ENCODE measurements at regions not wholly inside any gene's neighbourhood (a gene's known extent, or its start where the extent isn't known, plus 50 kb on each side); places are given as distances from the start of the nearest gene placed in this dataset.

- DNase-seq, result peak; percentile 79
Observed at GRCh38 chr1:112040891-112041740, 51.6 kb upstream of the KCND3 start.

DNA sequence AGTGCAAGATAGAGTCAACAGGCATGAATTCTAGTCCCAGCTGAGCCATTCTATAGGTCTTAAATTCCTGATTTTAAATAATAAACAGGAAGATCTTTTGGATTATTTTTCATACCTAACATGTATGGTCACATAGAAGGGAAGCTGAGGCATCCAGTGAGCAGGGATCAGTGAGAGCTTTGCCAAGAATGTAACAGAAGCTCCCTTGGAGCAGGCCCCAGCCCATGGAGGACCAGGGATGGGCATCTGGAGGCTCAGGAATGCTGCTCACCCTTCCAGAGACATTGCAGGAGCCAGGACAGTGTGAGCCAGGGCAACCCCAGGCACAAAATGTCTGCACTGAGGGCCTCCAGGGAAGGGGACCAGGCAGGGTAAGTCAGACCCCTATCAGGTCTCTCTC is 54.4 kb upstream of the KCND3 start:
- no peak for DNase-seq

DNA sequence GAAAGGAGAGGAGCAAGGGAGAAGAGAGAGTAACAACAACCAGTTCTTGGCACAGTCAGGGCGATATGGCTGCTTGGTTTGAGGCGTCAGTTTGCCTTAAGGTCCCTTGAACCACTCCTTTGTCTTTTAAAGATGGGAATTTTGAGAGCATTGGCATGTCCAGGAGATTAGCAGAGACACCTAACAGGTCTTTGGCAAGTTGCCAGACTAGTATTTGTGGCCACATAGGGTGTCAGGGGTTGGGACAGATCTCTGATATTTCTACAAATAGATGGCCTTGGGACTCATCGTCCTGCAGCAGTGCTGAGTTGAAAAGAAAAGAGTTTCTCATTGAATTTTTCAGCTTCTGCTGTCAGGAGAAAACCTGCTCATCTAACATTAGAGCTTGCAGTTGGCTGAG is 55.3 kb upstream of the KCND3 start:
- DNase-seq, result no peak

GRCh38 chr1:112046630-112047029 is 57.2 kb upstream of the KCND3 start:
- DNase-seq, result no peak

- DNase-seq, result no peak
Observed at GRCh38 chr1:112048421-112048820, 59.0 kb upstream of the KCND3 start.

- no peak for DNase-seq
Observed at GRCh38 chr1:112054510-112054909, 65.0 kb upstream of the KCND3 start.

DNA sequence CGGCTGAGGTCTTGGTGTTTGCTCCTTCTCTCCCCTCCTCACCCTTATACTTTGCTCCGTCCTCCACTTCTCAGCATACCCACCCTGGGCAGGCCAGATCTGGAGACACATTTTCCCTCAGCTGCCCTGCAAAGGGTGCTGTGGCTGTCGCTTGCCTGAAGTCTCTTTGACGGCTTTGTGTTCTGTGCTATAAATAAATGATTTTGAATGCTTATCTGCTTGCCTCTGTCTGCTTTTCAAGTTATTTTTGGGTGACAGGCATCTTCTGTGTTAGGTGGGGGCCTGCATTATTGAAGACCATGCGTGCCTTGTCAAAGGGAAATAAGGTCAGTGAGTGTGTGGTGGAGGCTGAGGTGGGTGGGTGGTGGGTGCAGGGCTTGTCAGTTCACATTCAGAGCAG is 66.9 kb upstream of the KCND3 start:
- DNase-seq, result no peak

DNA sequence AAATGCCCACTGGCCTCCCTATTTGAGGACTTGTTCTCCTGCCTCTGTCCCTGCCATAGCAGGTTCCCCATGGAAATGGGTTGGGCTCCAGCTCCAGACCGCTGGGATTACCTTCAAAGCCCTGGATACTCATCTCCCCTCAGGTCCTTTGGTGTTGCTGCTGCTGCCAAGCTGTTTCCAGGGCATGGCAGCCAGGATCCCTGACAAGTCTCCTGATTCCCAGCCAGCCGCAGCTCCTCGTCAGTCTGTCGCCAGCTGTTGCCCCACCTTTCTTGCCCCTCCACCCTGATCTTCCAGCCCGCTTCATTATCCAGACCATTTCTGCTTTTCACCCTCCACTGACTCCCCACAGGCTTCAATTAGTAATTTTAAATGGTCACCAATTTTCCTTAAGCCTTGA is 68.3 kb upstream of the KCND3 start:
- DNase-seq, result no peak

DNA sequence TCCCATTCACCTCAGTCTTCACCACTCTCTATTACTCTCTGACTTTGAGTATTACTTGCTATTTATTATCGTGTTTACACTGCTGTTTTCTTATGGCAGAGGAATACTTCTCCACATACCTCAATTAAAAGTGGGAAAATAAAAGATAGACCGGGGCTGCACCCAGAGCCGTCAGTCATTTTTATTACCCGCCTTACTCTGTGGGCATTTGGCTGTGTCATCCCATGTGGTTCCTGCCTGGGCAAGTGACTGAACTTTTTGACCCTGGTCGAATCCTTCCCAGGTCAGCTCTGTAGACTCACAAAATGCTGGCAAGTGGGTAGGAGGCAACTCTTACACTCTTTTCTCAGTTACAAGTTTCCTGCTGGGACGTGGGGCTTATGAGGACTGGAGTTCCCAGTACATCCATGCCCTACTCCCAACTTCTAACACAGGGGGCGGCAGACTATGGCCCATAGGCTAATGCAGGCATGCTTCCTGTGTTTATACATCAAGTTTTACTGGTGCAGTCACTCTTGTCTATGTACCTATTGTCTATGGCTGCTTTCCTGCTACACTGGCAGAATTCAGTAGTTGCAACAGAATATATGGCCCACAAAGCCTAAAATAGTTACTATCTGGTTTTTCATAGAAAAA is 69.5 kb upstream of the KCND3 start:
- no peak for DNase-seq

DNA sequence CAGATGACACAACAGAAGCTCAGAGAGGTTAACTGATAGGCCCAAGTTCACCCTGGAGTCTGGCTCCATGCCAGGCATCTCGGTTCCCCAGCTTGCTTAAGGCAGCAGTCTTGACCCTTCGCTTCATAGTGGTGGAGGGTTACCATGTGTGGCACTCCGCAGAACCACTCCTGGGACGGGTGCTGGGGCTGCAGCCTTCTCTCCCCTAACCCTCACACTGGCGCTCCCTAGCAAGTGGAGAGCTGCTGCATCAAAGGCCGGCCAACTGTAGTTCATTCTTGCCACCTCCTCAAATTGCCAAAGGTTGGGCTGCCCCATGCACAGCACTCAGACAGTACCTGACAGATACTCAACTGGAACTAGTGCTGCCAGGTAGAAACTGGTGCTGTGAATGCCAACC is 70.2 kb upstream of the KCND3 start:
- no peak for DNase-seq

DNA sequence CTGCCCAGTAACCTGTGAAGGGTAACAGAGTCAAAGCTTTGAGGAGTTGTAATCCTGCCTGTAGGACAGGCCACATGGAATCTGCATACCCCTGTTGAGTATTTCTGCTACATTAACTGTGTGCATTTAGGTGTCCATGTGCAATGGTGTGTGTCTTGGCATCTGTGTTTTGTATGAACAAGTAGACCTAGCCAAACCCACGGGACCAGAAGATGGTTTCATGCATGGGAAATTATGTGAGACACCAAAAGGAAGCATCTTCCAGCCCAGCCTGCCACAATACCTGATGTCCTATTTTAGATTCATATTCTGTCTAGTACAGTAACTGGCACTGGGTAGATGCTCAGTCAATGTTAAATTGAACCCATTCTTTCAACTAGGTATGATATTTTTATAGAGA is 70.8 kb upstream of the KCND3 start:
- no peak for DNase-seq

DNA sequence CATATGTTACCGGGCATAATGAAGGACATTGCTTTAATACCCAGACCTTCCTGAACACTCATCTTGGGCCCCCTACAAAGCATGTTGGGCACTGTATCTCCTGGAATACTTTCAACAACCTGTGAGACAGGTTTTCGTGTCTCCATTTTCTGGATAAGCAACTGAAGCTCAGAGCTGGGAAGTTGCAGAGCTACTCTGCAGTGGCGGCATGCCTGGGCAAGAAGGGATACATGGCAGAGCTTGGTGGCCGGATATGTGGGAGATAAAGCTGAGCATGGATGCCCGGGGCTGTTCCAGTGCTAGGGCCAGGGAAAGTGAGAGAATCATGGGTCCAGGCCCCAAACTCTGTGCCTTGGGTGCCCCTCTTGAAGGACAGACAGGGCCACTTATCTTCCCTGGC is 71.6 kb upstream of the KCND3 start:
- no peak for DNase-seq

GRCh38 chr1:112061901-112062320 is 72.4 kb upstream of the KCND3 start:
- DNase-seq, result no peak

DNA sequence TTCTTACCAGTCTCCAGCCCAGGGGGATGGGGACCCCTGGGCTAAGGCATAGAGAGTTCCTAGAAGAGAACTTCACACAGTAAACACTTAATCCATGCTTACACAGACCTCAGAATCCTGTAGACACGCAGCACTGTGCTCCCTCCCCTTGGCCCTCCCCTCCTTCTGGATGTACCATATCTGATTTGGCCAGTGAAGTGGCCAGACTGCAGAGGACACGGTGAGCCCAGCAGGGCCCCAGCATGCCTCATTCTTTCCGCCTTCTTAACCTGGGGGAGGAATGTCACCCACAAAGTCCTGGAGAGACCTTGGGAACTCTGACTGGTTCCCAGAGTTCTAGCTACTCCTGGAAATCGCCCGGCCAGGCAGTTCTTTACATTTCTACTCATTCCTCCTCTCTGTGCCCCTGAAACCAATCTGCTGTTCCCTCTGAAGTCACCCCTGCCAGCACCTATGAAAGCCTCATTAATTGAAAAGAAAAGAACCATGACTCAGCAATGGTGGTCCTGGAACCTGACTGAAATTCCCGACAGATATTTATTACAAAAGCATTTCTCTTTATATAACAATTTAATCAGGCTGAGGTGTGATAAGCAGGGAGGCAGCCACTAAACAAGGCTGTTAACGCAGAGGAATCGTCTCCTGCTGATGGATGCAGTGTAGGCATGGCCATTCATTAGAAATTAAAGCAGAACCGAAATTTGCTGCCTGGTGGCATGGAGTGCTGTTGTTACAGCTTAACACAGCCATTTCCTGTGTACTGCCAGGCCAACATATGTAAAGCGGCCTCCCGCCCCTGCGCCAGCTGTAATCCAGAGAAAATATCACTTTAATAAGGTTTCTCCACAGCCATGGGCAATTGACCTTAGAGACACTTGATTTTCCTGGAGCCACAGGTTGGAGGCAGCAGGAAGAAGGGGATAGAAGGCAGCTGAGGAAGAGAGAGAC is 74.6 kb upstream of the KCND3 start:
- DNase-seq, result peak; percentile 74

DNA sequence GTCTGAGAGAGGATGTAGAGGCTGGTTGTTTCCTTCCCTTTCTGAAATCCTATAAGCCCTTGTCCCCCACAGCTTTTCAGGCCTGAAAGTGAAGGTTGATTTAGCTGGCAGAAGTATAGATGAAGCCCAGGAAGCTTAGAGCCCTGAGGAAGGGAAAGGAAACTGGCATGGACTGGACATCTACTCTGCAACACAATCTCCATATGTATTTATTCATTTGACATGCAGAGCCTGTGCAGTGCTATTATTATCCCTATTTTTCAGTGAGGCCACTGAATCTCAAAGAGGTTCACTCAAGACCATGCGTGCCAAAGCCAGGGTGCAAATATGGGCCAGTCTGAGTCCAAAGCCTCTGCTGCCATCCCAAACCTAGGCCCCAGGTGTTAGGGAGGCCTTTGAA is 78.5 kb upstream of the KCND3 start:
- no peak for DNase-seq

GRCh38 chr1:112070677-112071076 is 81.2 kb upstream of the KCND3 start:
- DNase-seq, result no peak

DNA sequence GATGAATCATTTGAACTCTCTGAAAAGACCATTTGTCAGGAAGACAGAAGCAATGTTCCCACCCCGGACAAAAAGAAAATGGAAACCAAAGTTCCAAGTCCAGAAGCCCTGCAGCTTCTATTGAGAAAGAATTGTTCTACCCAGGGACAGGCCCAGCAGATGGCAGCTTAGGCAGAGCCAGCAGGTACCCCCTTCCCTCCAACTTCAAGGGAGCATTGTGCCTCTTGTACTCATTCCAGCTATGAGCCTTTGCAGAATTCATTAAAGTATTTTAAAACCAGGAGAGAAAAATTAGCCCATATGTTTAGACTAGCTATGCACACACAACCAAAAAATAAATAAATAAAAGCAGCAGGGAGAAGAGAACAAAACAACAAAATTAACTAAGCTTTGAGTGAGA is 85.2 kb upstream of the KCND3 start:
- no peak for DNase-seq

DNA sequence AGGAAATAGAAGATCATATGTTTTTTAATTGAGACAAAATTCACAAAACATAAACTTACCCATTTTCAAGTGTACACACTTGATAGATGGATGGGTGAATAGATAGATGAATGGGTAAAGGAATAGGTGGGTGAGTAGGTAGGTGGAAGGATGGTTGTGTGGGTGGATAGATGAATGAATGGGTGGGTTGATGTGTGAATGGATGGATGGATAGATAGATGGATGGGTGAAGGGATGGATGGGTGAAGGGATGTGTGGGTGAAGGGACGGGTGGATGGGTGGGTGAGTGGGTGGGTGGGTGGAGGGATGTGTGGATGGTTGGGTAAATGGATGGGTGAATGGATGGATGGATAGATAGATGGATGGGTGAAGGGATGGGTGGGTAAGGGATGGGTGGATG is 86.1 kb upstream of the KCND3 start:
- DNase-seq, result no peak

DNA sequence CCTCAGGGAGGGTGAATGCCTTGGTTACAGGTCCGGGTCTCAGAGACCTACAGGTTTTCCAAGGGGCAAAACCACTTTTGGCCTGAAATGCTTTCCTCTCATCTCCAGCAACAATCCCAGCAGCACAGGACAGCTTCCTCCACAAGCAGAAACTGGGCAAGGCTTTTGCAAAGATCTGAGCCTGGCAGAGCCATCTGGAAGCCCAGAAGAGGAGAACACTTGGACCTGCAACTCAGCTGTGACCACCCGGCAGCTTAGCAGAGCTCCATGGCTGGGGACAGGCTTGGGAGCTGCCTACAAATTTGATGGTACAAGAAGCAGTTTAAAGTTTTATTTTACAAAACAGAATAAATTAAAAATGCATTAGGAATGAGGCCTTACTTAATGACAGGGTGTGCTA is 90.0 kb upstream of the KCND3 start:
- no peak for DNase-seq

GRCh38 chr1:112083487-112083886 is 94.0 kb upstream of the KCND3 start:
- DNase-seq, result peak; percentile 3

GRCh38 chr1:112092656-112093371 is 103.3 kb upstream of the KCND3 start:
- DNase-seq, result no peak

- no peak for DNase-seq
Observed at GRCh38 chr1:112093372-112093694, 103.9 kb upstream of the KCND3 start.

DNA sequence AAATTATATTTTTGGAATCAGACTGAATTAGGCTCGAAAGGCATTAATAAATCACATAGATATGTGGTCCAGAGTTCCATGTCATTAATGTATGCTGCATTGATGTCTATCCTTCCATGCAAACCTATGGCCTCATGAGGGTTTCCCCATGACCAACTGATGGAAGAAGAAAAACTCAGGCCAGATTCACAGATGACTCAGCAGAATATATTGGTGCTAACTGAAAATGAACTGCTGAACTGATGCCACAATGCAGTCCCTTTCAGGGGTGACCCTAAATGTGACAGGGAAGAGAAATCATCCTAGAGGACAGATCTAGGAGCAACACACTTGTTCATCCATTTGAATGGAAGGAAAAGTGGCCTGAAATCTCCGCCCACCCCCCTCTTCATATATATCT is 110.5 kb upstream of the KCND3 start:
- DNase-seq, result no peak
